Progenitor cell of endocrine pancreas (in vitro differentiated cells): ENCODE measurements at regions not wholly inside any gene's neighbourhood (a gene's known extent, or its start where the extent isn't known, plus 50 kb on each side); places are given as distances from the start of the nearest gene placed in this dataset.

Experiments used
- DNase-seq: peaks from one replicate; pipeline ENCODE4 v3.0.0; 2021; ENCODE audit warnings: low spot score; ENCODE audit not compliant: unreplicated experiment
- H3K27ac Mint-ChIP-seq: 2 replicates; pipeline ENCODE4 v1.8.0; 2021; ENCODE audit warnings: mild to moderate bottlenecking, moderate library complexity, mixed read lengths
- H3K27me3 Mint-ChIP-seq: 2 replicates; pipeline ENCODE4 v1.8.0; 2021; ENCODE audit warnings: mixed read lengths
- H3K36me3 Mint-ChIP-seq: 2 replicates; pipeline ENCODE4 v1.8.0; 2022; ENCODE audit warnings: mixed read lengths; ENCODE audit not compliant: insufficient read depth
- H3K4me1 Mint-ChIP-seq: 2 replicates; pipeline ENCODE4 v1.8.0; 2021; ENCODE audit warnings: low read depth, mixed read lengths
- H3K4me3 Mint-ChIP-seq: 2 replicates; pipeline ENCODE4 v1.8.0; 2021; ENCODE audit warnings: low read depth, mild to moderate bottlenecking, moderate library complexity, mixed read lengths
- H3K9me3 Mint-ChIP-seq: 2 replicates; pipeline ENCODE4 v1.8.0; 2021; ENCODE audit warnings: low read depth, mixed read lengths
- TF ChIP-seq, protein P1 (sequence below): fragments of 200-600 bp; sonication (generic); IDR thresholded peaks from one replicate; pipeline ENCODE4 v1.5.0; 2021; ENCODE audit warnings: antibody characterized with exemption, mild to moderate bottlenecking; ENCODE audit not compliant: unreplicated experiment

- TF ChIP-seq, protein P1, sequence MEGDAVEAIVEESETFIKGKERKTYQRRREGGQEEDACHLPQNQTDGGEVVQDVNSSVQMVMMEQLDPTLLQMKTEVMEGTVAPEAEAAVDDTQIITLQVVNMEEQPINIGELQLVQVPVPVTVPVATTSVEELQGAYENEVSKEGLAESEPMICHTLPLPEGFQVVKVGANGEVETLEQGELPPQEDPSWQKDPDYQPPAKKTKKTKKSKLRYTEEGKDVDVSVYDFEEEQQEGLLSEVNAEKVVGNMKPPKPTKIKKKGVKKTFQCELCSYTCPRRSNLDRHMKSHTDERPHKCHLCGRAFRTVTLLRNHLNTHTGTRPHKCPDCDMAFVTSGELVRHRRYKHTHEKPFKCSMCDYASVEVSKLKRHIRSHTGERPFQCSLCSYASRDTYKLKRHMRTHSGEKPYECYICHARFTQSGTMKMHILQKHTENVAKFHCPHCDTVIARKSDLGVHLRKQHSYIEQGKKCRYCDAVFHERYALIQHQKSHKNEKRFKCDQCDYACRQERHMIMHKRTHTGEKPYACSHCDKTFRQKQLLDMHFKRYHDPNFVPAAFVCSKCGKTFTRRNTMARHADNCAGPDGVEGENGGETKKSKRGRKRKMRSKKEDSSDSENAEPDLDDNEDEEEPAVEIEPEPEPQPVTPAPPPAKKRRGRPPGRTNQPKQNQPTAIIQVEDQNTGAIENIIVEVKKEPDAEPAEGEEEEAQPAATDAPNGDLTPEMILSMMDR: no peak
- Mint-ChIP-seq H3K9me3 (no peaks in the 10 kb centered on the region), H3K27ac (no peak overlapping the region), H3K4me3 (no peak overlapping the region), H3K27me3 (no peaks in the 10 kb centered on the region), H3K36me3 (no peaks in the 10 kb centered on the region), H3K4me1 (no peaks in the 10 kb centered on the region)
- DNase-seq: no peak
These were observed 197.8 kb upstream of the NREP start for GRCh38 chr5:111954516-111955395.

GRCh38 chr5:111953351-111954127 lies 196.5 kb upstream of the NREP start:
- no peaks in the 10 kb centered on the region for H3K27me3 Mint-ChIP-seq
- no peaks in the 10 kb centered on the region for H3K9me3 Mint-ChIP-seq
- no peak for DNase-seq
- TF ChIP-seq, protein P1: no peak
- H3K4me3 Mint-ChIP-seq: no peak overlapping the region
- no peaks in the 10 kb centered on the region for H3K4me1 Mint-ChIP-seq
- no peaks in the 10 kb centered on the region for H3K36me3 Mint-ChIP-seq
- no peak overlapping the region for H3K27ac Mint-ChIP-seq

- no peaks in the 10 kb centered on the region for H3K4me1 Mint-ChIP-seq
- H3K4me3 Mint-ChIP-seq: no peak overlapping the region
- no peak overlapping the region for H3K27ac Mint-ChIP-seq
- H3K9me3 Mint-ChIP-seq: no peaks in the 10 kb centered on the region
- no peaks in the 10 kb centered on the region for H3K36me3 Mint-ChIP-seq
- no peak for DNase-seq
- H3K27me3 Mint-ChIP-seq: no peaks in the 10 kb centered on the region
- TF ChIP-seq, protein P1: no peak
These were observed 195.6 kb upstream of the NREP start for GRCh38 chr5:111952555-111952954.

DNA sequence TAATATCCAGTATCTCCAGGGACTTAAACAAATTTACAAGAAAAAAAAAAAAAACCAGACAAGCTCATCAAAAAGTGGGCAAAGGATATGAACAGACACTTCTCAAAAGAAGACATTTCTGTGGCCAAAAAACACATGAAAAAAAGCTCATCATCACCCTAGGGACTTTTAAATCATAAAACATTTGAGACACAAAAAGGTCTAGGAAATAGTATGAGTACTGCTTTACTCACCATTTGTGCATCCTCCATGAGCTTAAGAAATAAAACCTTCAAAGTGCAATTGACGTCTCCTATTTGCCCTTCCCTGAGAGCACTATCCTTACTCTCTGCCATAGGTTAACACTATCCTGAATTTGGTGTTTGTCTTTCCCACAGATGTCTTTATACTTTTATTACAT lies 193.7 kb upstream of the NREP start:
- Mint-ChIP-seq H3K27me3 (no peaks in the 10 kb centered on the region), H3K4me3 (no peak overlapping the region), H3K4me1 (no peaks in the 10 kb centered on the region), H3K27ac (no peak overlapping the region), H3K9me3 (no peaks in the 10 kb centered on the region), H3K36me3 (no peaks in the 10 kb centered on the region)
- no peak for DNase-seq
- TF ChIP-seq, protein P1: no peak

DNA sequence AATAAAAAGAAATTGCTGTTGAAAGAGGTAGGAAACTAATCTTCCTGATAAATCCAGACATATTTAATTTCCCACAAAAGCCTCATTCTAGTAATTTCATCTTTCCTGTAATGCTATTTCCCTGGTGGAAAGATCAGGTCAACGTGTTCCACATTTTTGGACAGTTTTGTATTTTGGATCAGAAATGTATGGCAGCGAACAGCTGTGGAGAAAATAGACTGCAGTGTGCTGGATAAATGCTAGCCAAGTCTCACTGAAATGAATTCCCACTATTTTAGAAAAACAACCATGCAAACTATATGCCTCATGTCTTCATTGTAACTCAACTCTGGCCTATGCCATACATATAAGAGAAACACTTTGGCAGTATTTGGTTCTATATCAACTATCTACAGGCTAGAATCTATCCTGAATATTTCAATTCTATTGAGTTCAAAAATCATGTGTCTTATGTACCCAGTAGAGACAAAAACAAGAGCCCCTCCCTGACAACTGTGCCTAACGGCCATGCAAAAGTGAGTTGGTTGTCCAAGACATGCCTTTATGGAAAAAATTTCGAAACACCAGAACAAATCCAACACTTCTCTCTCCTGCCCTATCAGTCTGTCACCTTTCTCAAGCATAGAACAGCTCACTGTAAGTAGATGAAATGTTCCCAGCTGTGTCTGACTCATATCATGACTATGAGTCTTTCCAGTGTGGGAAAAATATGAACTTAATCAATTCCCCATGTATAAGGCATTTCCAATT lies 191.3 kb upstream of the NREP start:
- Mint-ChIP-seq H3K4me1 (no peaks in the 10 kb centered on the region), H3K27ac (no peak overlapping the region), H3K27me3 (no peaks in the 10 kb centered on the region), H3K4me3 (no peak overlapping the region), H3K36me3 (no peaks in the 10 kb centered on the region), H3K9me3 (no peaks in the 10 kb centered on the region)
- DNase-seq: no peak
- TF ChIP-seq, protein P1: no peak
